B cell (primary cell): ENCODE measurements at regions not wholly inside any gene's neighbourhood (a gene's known extent, or its start where the extent isn't known, plus 50 kb on each side); places are given as distances from the start of the nearest gene placed in this dataset.

Experiments used
- ATAC-seq: fragments of 200-7000 bp; cut with Tn5 transposase; one replicate; pipeline ENCODE4 v1.10.0; 2021; ENCODE audit warnings: low read depth, mild to moderate bottlenecking, moderate number of reproducible peaks, moderate library complexity
- CTCF ChIA-PET: fragments of 350-600 bp; sonication (Branson Sonifier 250); formaldehyde crosslinking; loops from one replicate; lab custom pipeline; 2021; ENCODE audit warnings: antibody characterized with exemption, inconsistent platforms; lab: Charles Lee
- POLR2A ChIA-PET: fragments of 350-600 bp; sonication (Branson Sonifier 250); formaldehyde crosslinking; loops from one replicate; lab custom pipeline; 2021; ENCODE audit warnings: antibody characterized with exemption; lab: Charles Lee
- DNase-seq: peaks from one replicate; pipeline ENCODE4 v3.0.0; 2013
- H2AFZ ChIP-seq: 2 replicates; pipeline ENCODE4 v1.6.1; 2012; ENCODE audit warnings: mild to moderate bottlenecking, low read depth, low read length; ENCODE audit not compliant: insufficient read depth, poor library complexity, severe bottlenecking
- H3K27ac ChIP-seq, 2 donors: 1 replicate in 1 of 2; 2 replicates in 1 of 2; pipeline ENCODE4 v1.5.1; 2012 to 2013; ENCODE audit warnings: low read length in 2 of 2, mild to moderate bottlenecking in 2 of 2, moderate library complexity in 1 of 2
- H3K27me3 ChIP-seq, 4 experiments: fragments of 200-600 bp in 1 of 4; sonication (generic) in 1 of 4; replicated peaks in 1 of 4; 1 replicate in 2 of 4; 2 replicates in 2 of 4; pipeline versions ENCODE4 v1.6.1 to v1.7.0; 2013 to 2016; ENCODE audit warnings: low read length in 3 of 4, mild to moderate bottlenecking in 2 of 4, mixed read lengths in 1 of 4, moderate library complexity in 1 of 4; ENCODE audit not compliant: insufficient read depth in 4 of 4, control insufficient read depth in 3 of 4; ENCODE audit errors: control extremely low read depth in 1 of 4
- H3K36me3 ChIP-seq, 2 experiments: replicated peaks in 1 of 2; 1 replicate in 1 of 2; 2 replicates in 1 of 2; pipeline versions ENCODE4 v1.6.1 to v1.7.1; 2013; ENCODE audit warnings: low read length in 1 of 2; ENCODE audit not compliant: insufficient read depth in 2 of 2, control insufficient read depth in 1 of 2; ENCODE audit errors: control extremely low read depth in 1 of 2, extremely low read depth in 1 of 2
- H3K4me1 ChIP-seq, 2 donors: fragments of 200-600 bp in 1 of 2; sonication (generic) in 1 of 2; 1 replicate in 1 of 2; 2 replicates in 1 of 2; pipeline versions ENCODE4 v1.5.1 to v1.6.1; 2013 to 2017; ENCODE audit warnings: low read length in 2 of 2; ENCODE audit not compliant: control insufficient read depth in 2 of 2, insufficient read depth in 2 of 2
- H3K4me2 ChIP-seq: replicated peaks from 2 replicates; pipeline ENCODE3; 2012; ENCODE audit warnings: mild to moderate bottlenecking, low read depth, low read length; ENCODE audit not compliant: poor library complexity, severe bottlenecking
- H3K4me3 ChIP-seq, 5 experiments: fragments of 200-600 bp in 1 of 5; sonication (generic) in 1 of 5; 1 replicate in 3 of 5; 2 replicates in 2 of 5; pipeline versions ENCODE4 v1.5.1 to v1.7.0; 2011 to 2016; ENCODE audit warnings: low read length in 4 of 5, mild to moderate bottlenecking in 4 of 5, low read depth in 2 of 5, control low read depth in 1 of 5, moderate library complexity in 1 of 5; ENCODE audit not compliant: insufficient read depth in 1 of 5; ENCODE audit errors: control extremely low read depth in 1 of 5, extremely low read depth in 1 of 5
- H3K79me2 ChIP-seq: fragments of 200-600 bp; sonication (generic); one replicate; pipeline ENCODE4 v1.6.0; 2016; ENCODE audit warnings: low read length; ENCODE audit not compliant: control insufficient read depth, insufficient read depth
- H3K9ac ChIP-seq: fragments of 200-600 bp; sonication (generic); 2 replicates; pipeline ENCODE4 v1.6.1; 2017; ENCODE audit warnings: mild to moderate bottlenecking, low read length, moderate library complexity
- H3K9me3 ChIP-seq, 3 donors: one replicate each; pipeline versions ENCODE4 v1.6.1 to v1.7.1; 2013; ENCODE audit warnings: low read length in 2 of 3; ENCODE audit not compliant: control insufficient read depth in 2 of 3, insufficient read depth in 1 of 3; ENCODE audit errors: control extremely low read depth in 1 of 3
- H4K20me1 ChIP-seq: 2 replicates; pipeline ENCODE4 v1.6.0; 2012; ENCODE audit warnings: mild to moderate bottlenecking, low read length; ENCODE audit not compliant: insufficient read depth, control insufficient read depth, poor library complexity, severe bottlenecking
- H3K27ac Mint-ChIP-seq: one replicate; pipeline ENCODE4 v1.8.0; 2021; ENCODE audit warnings: mixed read lengths
- H3K27me3 Mint-ChIP-seq: one replicate; pipeline ENCODE4 v1.8.0; 2021; ENCODE audit warnings: mixed read lengths
- H3K4me1 Mint-ChIP-seq: one replicate; pipeline ENCODE4 v1.8.0; 2021; ENCODE audit warnings: mixed read lengths
- H3K4me3 Mint-ChIP-seq: one replicate; pipeline ENCODE4 v1.8.0; 2021; ENCODE audit warnings: mixed read lengths
- H3K9me3 Mint-ChIP-seq: one replicate; pipeline ENCODE4 v1.8.0; 2022; ENCODE audit warnings: mixed read lengths; ENCODE audit not compliant: insufficient read depth
- EZH2 ChIP-seq: IDR thresholded peaks from 2 replicates; pipeline ENCODE4 v1.6.1; 2012; ENCODE audit warnings: borderline replicate concordance, low read depth, mild to moderate bottlenecking, moderate library complexity, low read length; ENCODE audit not compliant: insufficient read depth, poor library complexity, severe bottlenecking
- WGBS: methylation state at CpG from one replicate; pipeline ENCODE4 v1.1.5; 2013; ENCODE audit warnings: missing lambda C conversion rate; ENCODE audit not compliant: insufficient coverage; 5-methylcytosine and 5-hydroxymethylcytosine counted together
- intact Hi-C: fragments of 100-400 bp; cut with micrococcal nuclease; formaldehyde crosslinking; loops from one replicate; pipeline ENCODE4 v1.10.0; 2022
- TF ChIP-seq, protein P1 (sequence below): fragments of 200-600 bp; IDR thresholded peaks from one replicate; pipeline ENCODE4 v1.8.0; 2022; ENCODE audit warnings: antibody characterized with exemption, mild to moderate bottlenecking

DNA sequence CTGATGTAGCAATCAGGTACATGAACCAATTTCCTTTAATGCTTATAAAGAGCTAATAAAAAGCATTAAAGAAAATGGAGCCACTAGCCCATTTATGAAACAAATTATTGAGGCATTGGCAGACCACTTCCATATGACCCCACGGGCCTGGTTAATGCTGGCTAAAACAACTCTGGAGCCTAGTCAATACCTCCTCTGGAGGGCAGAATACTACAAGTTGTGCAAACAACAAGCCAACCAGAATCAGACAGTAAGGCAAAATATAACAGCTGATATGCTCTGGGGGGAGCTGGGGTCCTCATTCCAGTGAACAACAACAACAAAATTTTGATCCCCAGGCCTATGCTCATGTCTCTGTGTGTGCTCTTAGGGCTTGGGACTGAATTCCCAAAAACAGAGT is 212.3 kb downstream of the RPS4Y2 start:
- Histone ChIP-seq H3K4me3 (no peak overlapping the region), H3K79me2 (no peaks in the 10 kb centered on the region), H3K4me2 (no peak overlapping the region), H4K20me1 (no peaks in the 10 kb centered on the region), H3K27ac (no peak overlapping the region), H3K36me3 (no peaks in the 10 kb centered on the region), H2AFZ (no peak overlapping the region), H3K9me3 (no peaks in the 10 kb centered on the region), H3K4me1 (peaks cover 0 to 15% of the 10 kb centered on the region in 2 donors), H3K9ac (no peak overlapping the region), H3K27me3 (no peaks in the 10 kb centered on the region)
- Mint-ChIP-seq H3K27ac (no peak overlapping the region), H3K9me3 (no peaks in the 10 kb centered on the region), H3K27me3 (no peaks in the 10 kb centered on the region), H3K4me3 (no peak overlapping the region), H3K4me1 (peaks cover 11% of the 10 kb centered on the region)
- no peak for ATAC-seq
- no peak for DNase-seq
- ChIA-PET CTCF (interaction anchor here (1.2 to 2.0 kb wide), 3 partner anchors 201 to 292 kb away, joined by 3 to 10 read pairs (median 6); no protein-coding TSS in a partner anchor), POLR2A (no interaction called here)
- intact Hi-C loops, result no loop called here
- WGBS, result no CpG with 5 or more reads among the region's 1 CpG
- no peak for TF ChIP-seq EZH2
- TF ChIP-seq, protein P1, sequence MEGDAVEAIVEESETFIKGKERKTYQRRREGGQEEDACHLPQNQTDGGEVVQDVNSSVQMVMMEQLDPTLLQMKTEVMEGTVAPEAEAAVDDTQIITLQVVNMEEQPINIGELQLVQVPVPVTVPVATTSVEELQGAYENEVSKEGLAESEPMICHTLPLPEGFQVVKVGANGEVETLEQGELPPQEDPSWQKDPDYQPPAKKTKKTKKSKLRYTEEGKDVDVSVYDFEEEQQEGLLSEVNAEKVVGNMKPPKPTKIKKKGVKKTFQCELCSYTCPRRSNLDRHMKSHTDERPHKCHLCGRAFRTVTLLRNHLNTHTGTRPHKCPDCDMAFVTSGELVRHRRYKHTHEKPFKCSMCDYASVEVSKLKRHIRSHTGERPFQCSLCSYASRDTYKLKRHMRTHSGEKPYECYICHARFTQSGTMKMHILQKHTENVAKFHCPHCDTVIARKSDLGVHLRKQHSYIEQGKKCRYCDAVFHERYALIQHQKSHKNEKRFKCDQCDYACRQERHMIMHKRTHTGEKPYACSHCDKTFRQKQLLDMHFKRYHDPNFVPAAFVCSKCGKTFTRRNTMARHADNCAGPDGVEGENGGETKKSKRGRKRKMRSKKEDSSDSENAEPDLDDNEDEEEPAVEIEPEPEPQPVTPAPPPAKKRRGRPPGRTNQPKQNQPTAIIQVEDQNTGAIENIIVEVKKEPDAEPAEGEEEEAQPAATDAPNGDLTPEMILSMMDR, result no peak

DNA sequence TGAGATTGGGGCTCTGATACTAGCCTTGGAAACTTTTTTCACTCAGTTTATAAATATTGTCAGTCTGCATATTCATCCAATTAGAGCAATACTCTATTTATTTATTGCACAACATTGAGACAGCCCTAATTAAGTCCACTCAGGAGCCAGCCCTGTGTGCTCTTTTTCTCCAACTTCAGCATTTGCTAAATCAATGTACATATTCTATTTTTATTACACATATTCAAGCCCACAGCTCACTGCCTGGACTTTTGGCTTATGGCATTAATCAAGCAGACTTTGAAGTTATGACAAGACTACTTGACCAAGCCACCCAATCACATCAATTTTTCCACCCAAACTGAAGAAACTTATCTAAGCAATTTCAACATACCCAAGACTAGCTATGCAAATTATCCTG is 215.5 kb downstream of the RPS4Y2 start:
- no peak overlapping the region for H3K4me3 Mint-ChIP-seq
- H3K9me3 ChIP-seq, result no peaks in the 10 kb centered on the region

More for the DNA sequence above, 215.5 kb downstream of the RPS4Y2 start:
- H3K4me1 ChIP-seq, result peaks cover 0 to 15% of the 10 kb centered on the region in 2 donors
- H4K20me1 ChIP-seq, result no peaks in the 10 kb centered on the region
- ChIA-PET CTCF (no interaction called here), POLR2A (interaction anchor here (0.6 kb wide), 1 partner anchor 61 kb away, joined by 3 read pairs; no protein-coding TSS in a partner anchor)
- H3K36me3 ChIP-seq, result no peaks in the 10 kb centered on the region
- H3K27ac ChIP-seq, result no peak overlapping the region
- ATAC-seq (no peak), DNase-seq (no peak)
- H2AFZ ChIP-seq, result no peak overlapping the region
- no peak overlapping the region for H3K9ac ChIP-seq
- Mint-ChIP-seq H3K4me1 (peaks cover 11% of the 10 kb centered on the region), H3K27me3 (no peaks in the 10 kb centered on the region), H3K27ac (no peak overlapping the region), H3K9me3 (no peaks in the 10 kb centered on the region)
- H3K27me3 ChIP-seq, result no peaks in the 10 kb centered on the region
- H3K4me2 ChIP-seq, result no peak overlapping the region
- intact Hi-C loops, result loop anchor here (10.0 kb wide), 1 partner anchor 293 kb away; no protein-coding TSS in a partner anchor
- H3K79me2 ChIP-seq, result no peaks in the 10 kb centered on the region
- TF ChIP-seq, protein P1, result no peak
- TF ChIP-seq EZH2, result no peak
- no peak overlapping the region for H3K4me3 ChIP-seq
